Body of pancreas (tissue), 4 donors: ENCODE measurements at regions not wholly inside any gene's neighbourhood (a gene's known extent, or its start where the extent isn't known, plus 50 kb on each side); places are given as distances from the start of the nearest gene placed in this dataset.

ENCODE experiments used
- POLR2A ChIP-seq, 3 donors: fragments of 450-650 bp; IDR thresholded peaks; one replicate each; pipeline ENCODE4 v1.6.1; 2016; ENCODE audit warnings: antibody characterized with exemption in 3 of 3, mild to moderate bottlenecking in 2 of 3
- TF ChIP-seq, protein P1 (sequence below), 7 experiments: fragments of 450-650 bp in 4 of 7; fragments of 200-600 bp in 3 of 7; sonication (generic) in 3 of 7; IDR thresholded peaks; one replicate each; pipeline ENCODE4 v1.5.1; 2016 to 2019; ENCODE audit warnings: antibody characterized with exemption in 7 of 7

GRCh38 chr3:117938974-117939373 lies 1095.7 kb downstream of the IGSF11 start:
- TF ChIP-seq, protein P1, sequence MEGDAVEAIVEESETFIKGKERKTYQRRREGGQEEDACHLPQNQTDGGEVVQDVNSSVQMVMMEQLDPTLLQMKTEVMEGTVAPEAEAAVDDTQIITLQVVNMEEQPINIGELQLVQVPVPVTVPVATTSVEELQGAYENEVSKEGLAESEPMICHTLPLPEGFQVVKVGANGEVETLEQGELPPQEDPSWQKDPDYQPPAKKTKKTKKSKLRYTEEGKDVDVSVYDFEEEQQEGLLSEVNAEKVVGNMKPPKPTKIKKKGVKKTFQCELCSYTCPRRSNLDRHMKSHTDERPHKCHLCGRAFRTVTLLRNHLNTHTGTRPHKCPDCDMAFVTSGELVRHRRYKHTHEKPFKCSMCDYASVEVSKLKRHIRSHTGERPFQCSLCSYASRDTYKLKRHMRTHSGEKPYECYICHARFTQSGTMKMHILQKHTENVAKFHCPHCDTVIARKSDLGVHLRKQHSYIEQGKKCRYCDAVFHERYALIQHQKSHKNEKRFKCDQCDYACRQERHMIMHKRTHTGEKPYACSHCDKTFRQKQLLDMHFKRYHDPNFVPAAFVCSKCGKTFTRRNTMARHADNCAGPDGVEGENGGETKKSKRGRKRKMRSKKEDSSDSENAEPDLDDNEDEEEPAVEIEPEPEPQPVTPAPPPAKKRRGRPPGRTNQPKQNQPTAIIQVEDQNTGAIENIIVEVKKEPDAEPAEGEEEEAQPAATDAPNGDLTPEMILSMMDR (IDR thresholded peaks at IDR 0.05): no peak
- TF ChIP-seq POLR2A (IDR thresholded peaks at IDR 0.05): no peak
